Mesenchymal stem cell (in vitro differentiated cells and primary cell): ENCODE measurements at regions not wholly inside any gene's neighbourhood (a gene's known extent, or its start where the extent isn't known, plus 50 kb on each side); places are given as distances from the start of the nearest gene placed in this dataset.

Experiments
- DNase-seq: peaks from one replicate; pipeline ENCODE4 v3.0.0-alpha.2; 2013
- H2AFZ ChIP-seq: one replicate; pipeline ENCODE4 v1.6.1; 2013; ENCODE audit warnings: low read depth, mild to moderate bottlenecking, control low read depth, inconsistent platforms, low read length, moderate library complexity
- H2AK5ac ChIP-seq: 2 replicates; pipeline ENCODE4 v1.6.1; 2013; ENCODE audit warnings: low read length, moderate library complexity, mild to moderate bottlenecking, inconsistent platforms; ENCODE audit not compliant: severe bottlenecking
- H2BK120ac ChIP-seq: one replicate; pipeline ENCODE4 v1.6.1; 2013; ENCODE audit warnings: low read depth, mild to moderate bottlenecking, inconsistent platforms, low read length, moderate library complexity
- H2BK12ac ChIP-seq, 2 experiments: one replicate each; pipeline ENCODE4 v1.6.1; 2013; ENCODE audit warnings: inconsistent platforms in 2 of 2, low read length in 2 of 2, mild to moderate bottlenecking in 2 of 2, moderate library complexity in 2 of 2, control low read depth in 1 of 2
- H2BK15ac ChIP-seq: one replicate; pipeline ENCODE4 v1.6.1; 2013; ENCODE audit warnings: mild to moderate bottlenecking, low read depth, inconsistent platforms; ENCODE audit not compliant: poor library complexity, severe bottlenecking
- H2BK5ac ChIP-seq: 2 replicates; pipeline ENCODE4 v1.6.1; 2013; ENCODE audit warnings: low read depth, mild to moderate bottlenecking, low read length, control low read depth, inconsistent platforms; ENCODE audit not compliant: poor library complexity, severe bottlenecking
- H3K14ac ChIP-seq, 2 experiments: one replicate each; pipeline ENCODE4 v1.6.1; 2013; ENCODE audit warnings: inconsistent platforms in 2 of 2, low read length in 2 of 2, control low read depth in 1 of 2, mild to moderate bottlenecking in 1 of 2, moderate library complexity in 1 of 2
- H3K18ac ChIP-seq, 2 experiments: one replicate each; pipeline ENCODE4 v1.6.1; 2013; ENCODE audit warnings: inconsistent platforms in 2 of 2, low read length in 2 of 2, control low read depth in 1 of 2, low read depth in 1 of 2, mild to moderate bottlenecking in 1 of 2
- H3K23ac ChIP-seq, 2 experiments: one replicate each; pipeline ENCODE4 v1.6.1; 2013; ENCODE audit warnings: inconsistent platforms in 2 of 2, low read length in 2 of 2, mild to moderate bottlenecking in 2 of 2, moderate library complexity in 2 of 2, control low read depth in 1 of 2
- H3K27ac ChIP-seq: 2 replicates; pipeline ENCODE4 v1.5.1; 2013; ENCODE audit warnings: mild to moderate bottlenecking, moderate library complexity, low read length, control low read depth, inconsistent platforms; ENCODE audit not compliant: poor library complexity, severe bottlenecking
- H3K27me3 ChIP-seq, 2 experiments: 2 replicates each; pipeline versions ENCODE4 v1.6.1 to v1.7.0; 2013; ENCODE audit warnings: low read length in 2 of 2, mild to moderate bottlenecking in 2 of 2, moderate library complexity in 2 of 2, control low read depth in 1 of 2, inconsistent platforms in 1 of 2; ENCODE audit not compliant: control insufficient read depth in 1 of 2, insufficient read depth in 1 of 2
- H3K36me3 ChIP-seq, 2 experiments: 2 replicates each; pipeline versions ENCODE4 v1.6.1 to v1.7.0; 2013; ENCODE audit warnings: low read length in 2 of 2, control low read depth in 1 of 2, inconsistent platforms in 1 of 2, low read depth in 1 of 2, mild to moderate bottlenecking in 1 of 2; ENCODE audit not compliant: insufficient read depth in 2 of 2, control insufficient read depth in 1 of 2
- H3K4ac ChIP-seq, 2 experiments: one replicate each; pipeline ENCODE4 v1.6.1; 2013; ENCODE audit warnings: inconsistent platforms in 2 of 2, low read length in 2 of 2, mild to moderate bottlenecking in 2 of 2, moderate library complexity in 2 of 2, control low read depth in 1 of 2, low read depth in 1 of 2
- H3K4me1 ChIP-seq: 2 replicates; pipeline ENCODE4 v1.6.1; 2013; ENCODE audit warnings: low read depth, low read length, control low read depth; ENCODE audit not compliant: control insufficient read depth, insufficient read depth
- H3K4me2 ChIP-seq: 2 replicates; pipeline ENCODE4 v1.6.1; 2013; ENCODE audit warnings: low read length, mild to moderate bottlenecking, inconsistent platforms; ENCODE audit not compliant: poor library complexity, severe bottlenecking
- H3K4me3 ChIP-seq, 2 experiments: 2 replicates each; pipeline versions ENCODE4 v1.5.1 to v1.7.0; 2013; ENCODE audit warnings: low read length in 2 of 2, mild to moderate bottlenecking in 2 of 2, control low read depth in 1 of 2, low read depth in 1 of 2; ENCODE audit not compliant: insufficient read depth in 1 of 2
- H3K79me1 ChIP-seq: replicated peaks from 2 replicates; pipeline ENCODE4 v1.6.1; 2013; ENCODE audit warnings: mild to moderate bottlenecking, control low read depth, low read length, inconsistent platforms; ENCODE audit not compliant: poor library complexity, severe bottlenecking
- H3K9ac ChIP-seq: 2 replicates; pipeline ENCODE4 v1.7.0; 2013; ENCODE audit warnings: mild to moderate bottlenecking, low read length, moderate library complexity
- H3K9me3 ChIP-seq: 2 replicates; pipeline ENCODE4 v1.7.0; 2013; ENCODE audit warnings: mild to moderate bottlenecking, low read length; ENCODE audit not compliant: control insufficient read depth
- H4K8ac ChIP-seq: one replicate; pipeline ENCODE4 v1.6.1; 2013; ENCODE audit warnings: inconsistent platforms, mild to moderate bottlenecking, low read length, moderate library complexity
- H4K91ac ChIP-seq: one replicate; pipeline ENCODE4 v1.6.1; 2013; ENCODE audit warnings: mild to moderate bottlenecking, low read length, inconsistent platforms
- WGBS: methylation state at CpG from one replicate; pipeline ENCODE4 v1.1.7; 2013; ENCODE audit warnings: mixed read lengths; 5-methylcytosine and 5-hydroxymethylcytosine counted together

- H3K4ac ChIP-seq: no peak overlapping the region
- WGBS: 88% methylated on average over 3 of the region's 5 CpGs
Observed at GRCh38 chr15:38631119-38632075, 66.8 kb upstream of the RASGRP1 start.

GRCh38 chr15:38635170-38635569, 70.6 kb upstream of the RASGRP1 start:
- Histone ChIP-seq H3K14ac (no peak overlapping the region), H2AK5ac (no peak overlapping the region), H3K27ac (no peak overlapping the region), H2BK15ac (no peak overlapping the region), H3K23ac (no peak overlapping the region), H4K8ac (no peak overlapping the region), H2AFZ (no peak overlapping the region), H3K9me3 (no peaks in the 10 kb centered on the region), H2BK5ac (no peak overlapping the region), H3K79me1 (no peaks in the 10 kb centered on the region), H2BK12ac (no peak overlapping the region), H3K27me3 (peaks cover 0 to 27% of the 10 kb centered on the region in 2 experiments), H3K18ac (no peak overlapping the region), H2BK120ac (no peak overlapping the region), H3K4me3 (no peak overlapping the region), H3K9ac (no peak overlapping the region), H3K4me1 (peaks cover 3% of the 10 kb centered on the region), H4K91ac (no peak overlapping the region), H3K4ac (no peak overlapping the region), H3K36me3 (no peaks in the 10 kb centered on the region), H3K4me2 (no peak overlapping the region)
- DNase-seq: no peak
- WGBS: 39% methylated on average over 2 of the region's 2 CpGs

More at GRCh38 chr15:38631119-38632075, 66.8 kb upstream of the RASGRP1 start:
- Histone ChIP-seq H3K4me2 (no peak overlapping the region), H2BK120ac (no peak overlapping the region), H3K14ac (no peak overlapping the region), H3K27ac (no peak overlapping the region), H3K9me3 (no peaks in the 10 kb centered on the region), H3K4me1 (peaks cover 3% of the 10 kb centered on the region), H3K27me3 (peaks cover 0 to 31% of the 10 kb centered on the region in 2 experiments), H4K91ac (no peak overlapping the region), H2BK15ac (no peak overlapping the region), H3K23ac (no peak overlapping the region), H4K8ac (no peak overlapping the region), H3K4me3 (no peak overlapping the region), H3K18ac (no peak overlapping the region), H3K36me3 (no peaks in the 10 kb centered on the region), H3K79me1 (no peaks in the 10 kb centered on the region), H2AFZ (no peak overlapping the region), H2AK5ac (no peak overlapping the region), H2BK5ac (no peak overlapping the region), H3K9ac (no peak overlapping the region), H2BK12ac (no peak overlapping the region)
- DNase-seq: no peak

GRCh38 chr15:38636597-38636996, 72.0 kb upstream of the RASGRP1 start:
- Histone ChIP-seq H3K23ac (no peak overlapping the region), H2BK5ac (no peak overlapping the region), H3K79me1 (no peaks in the 10 kb centered on the region), H3K4me2 (no peak overlapping the region), H4K8ac (no peak overlapping the region), H3K4ac (no peak overlapping the region), H3K27ac (no peak overlapping the region), H3K9ac (no peak overlapping the region), H3K18ac (no peak overlapping the region), H3K14ac (no peak overlapping the region), H2BK15ac (no peak overlapping the region), H2BK12ac (no peak overlapping the region), H3K9me3 (no peaks in the 10 kb centered on the region), H3K4me3 (no peak overlapping the region), H3K36me3 (no peaks in the 10 kb centered on the region), H3K27me3 (peaks cover 0 to 32% of the 10 kb centered on the region in 2 experiments), H2BK120ac (no peak overlapping the region), H2AFZ (no peak overlapping the region), H4K91ac (no peak overlapping the region), H2AK5ac (no peak overlapping the region), H3K4me1 (no peaks in the 10 kb centered on the region)
- WGBS: 63% methylated on average over 4 of the region's 4 CpGs
- DNase-seq: no peak

- DNase-seq: no peak
- Histone ChIP-seq H3K79me1 (no peaks in the 10 kb centered on the region), H3K9me3 (no peaks in the 10 kb centered on the region), H2BK15ac (no peak overlapping the region), H2AFZ (no peak overlapping the region), H2BK120ac (no peak overlapping the region), H4K8ac (no peak overlapping the region), H2BK12ac (no peak overlapping the region), H4K91ac (no peak overlapping the region), H3K36me3 (no peaks in the 10 kb centered on the region), H3K4me1 (no peaks in the 10 kb centered on the region), H3K14ac (no peak overlapping the region), H3K4me3 (no peak overlapping the region), H3K27me3 (peaks cover 0 to 34% of the 10 kb centered on the region in 2 experiments), H3K4ac (no peak overlapping the region), H3K23ac (no peak overlapping the region), H3K4me2 (no peak overlapping the region), H2AK5ac (no peak overlapping the region), H3K9ac (no peak overlapping the region), H3K27ac (no peak overlapping the region), H3K18ac (no peak overlapping the region), H2BK5ac (no peak overlapping the region)
- 42% methylated on average over 2 of the region's 2 CpGs for WGBS
Observed at GRCh38 chr15:38638126-38638525, 73.5 kb upstream of the RASGRP1 start.
